Mucosa of descending colon (tissue), 3 donors: ENCODE measurements at regions not wholly inside any gene's neighbourhood (a gene's known extent, or its start where the extent isn't known, plus 50 kb on each side); places are given as distances from the start of the nearest gene placed in this dataset.

Experiments used
- ATAC-seq: fragments of 200-7000 bp; cut with Tn5 transposase; one replicate; pipeline ENCODE4 v1.9.1; 2020; ENCODE audit warnings: mild to moderate bottlenecking, moderate library complexity
- DNase-seq, 3 donors: peaks; one replicate each; pipeline ENCODE4 v3.0.0-alpha.2; 2020
- H3K36me3 ChIP-seq: fragments of 200-600 bp; one replicate; pipeline ENCODE4 v1.8.0; 2021; ENCODE audit warnings: low read depth, mild to moderate bottlenecking
- H3K4me1 ChIP-seq: fragments of 200-600 bp; one replicate; pipeline ENCODE4 v1.8.0; 2021; ENCODE audit warnings: low read depth, mild to moderate bottlenecking
- H3K4me3 ChIP-seq: fragments of 200-600 bp; one replicate; pipeline ENCODE4 v1.8.0; 2021; ENCODE audit warnings: mild to moderate bottlenecking
- H3K9me3 ChIP-seq: fragments of 200-600 bp; one replicate; pipeline ENCODE4 v1.8.0; 2021; ENCODE audit warnings: mild to moderate bottlenecking
- intact Hi-C, 2 donors: fragments of 100-400 bp; cut with DNase I in 1 of 2; cut with micrococcal nuclease in 1 of 2; formaldehyde crosslinking; loops; one replicate each; pipeline versions ENCODE4 v1.11.0 to v1.11.1; 2022; cut with DNase I, micrococcal nuclease
- TF ChIP-seq, protein P1 (sequence below): fragments of 200-600 bp; IDR thresholded peaks from one replicate; pipeline ENCODE4 v1.8.0; 2022; ENCODE audit warnings: antibody characterized with exemption, mild to moderate bottlenecking
- donor health status: DM: no; HTN: no; CAD: no; lungs with moderate emphysema.
- donor health status: DM: no; HTN: no; CAD: no.
- donor health status: DM: no; HTN: yes; CAD: no.

DNA sequence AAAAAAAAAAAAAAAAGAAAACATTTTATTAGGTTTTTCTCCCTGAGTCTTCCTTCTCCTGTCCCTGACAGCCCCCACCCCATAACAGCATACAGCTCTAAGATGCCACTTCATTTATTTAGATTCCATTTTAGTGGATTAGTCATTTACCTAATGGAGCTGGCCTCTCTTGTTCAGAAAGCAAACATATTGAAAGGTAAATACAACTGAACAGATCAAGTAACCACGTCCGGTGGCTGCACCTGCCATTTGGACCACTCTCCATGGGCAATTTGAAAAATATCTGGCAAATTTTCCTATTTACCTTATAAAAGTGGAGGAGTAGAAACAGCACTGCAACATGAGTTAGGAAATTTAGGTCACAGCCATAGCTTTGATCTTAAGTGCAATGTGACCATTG, 254.6 kb downstream of the C12orf42 start:
- H3K4me3 ChIP-seq, result no peak overlapping the region
- H3K36me3 ChIP-seq, result no peaks in the 10 kb centered on the region
- TF ChIP-seq, protein P1, sequence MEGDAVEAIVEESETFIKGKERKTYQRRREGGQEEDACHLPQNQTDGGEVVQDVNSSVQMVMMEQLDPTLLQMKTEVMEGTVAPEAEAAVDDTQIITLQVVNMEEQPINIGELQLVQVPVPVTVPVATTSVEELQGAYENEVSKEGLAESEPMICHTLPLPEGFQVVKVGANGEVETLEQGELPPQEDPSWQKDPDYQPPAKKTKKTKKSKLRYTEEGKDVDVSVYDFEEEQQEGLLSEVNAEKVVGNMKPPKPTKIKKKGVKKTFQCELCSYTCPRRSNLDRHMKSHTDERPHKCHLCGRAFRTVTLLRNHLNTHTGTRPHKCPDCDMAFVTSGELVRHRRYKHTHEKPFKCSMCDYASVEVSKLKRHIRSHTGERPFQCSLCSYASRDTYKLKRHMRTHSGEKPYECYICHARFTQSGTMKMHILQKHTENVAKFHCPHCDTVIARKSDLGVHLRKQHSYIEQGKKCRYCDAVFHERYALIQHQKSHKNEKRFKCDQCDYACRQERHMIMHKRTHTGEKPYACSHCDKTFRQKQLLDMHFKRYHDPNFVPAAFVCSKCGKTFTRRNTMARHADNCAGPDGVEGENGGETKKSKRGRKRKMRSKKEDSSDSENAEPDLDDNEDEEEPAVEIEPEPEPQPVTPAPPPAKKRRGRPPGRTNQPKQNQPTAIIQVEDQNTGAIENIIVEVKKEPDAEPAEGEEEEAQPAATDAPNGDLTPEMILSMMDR, result no peak
- no peaks in the 10 kb centered on the region for H3K4me1 ChIP-seq
- no peaks in the 10 kb centered on the region for H3K9me3 ChIP-seq
- DNase-seq (no peak), ATAC-seq (no peak)
- intact Hi-C loops, result no loop called here

DNA sequence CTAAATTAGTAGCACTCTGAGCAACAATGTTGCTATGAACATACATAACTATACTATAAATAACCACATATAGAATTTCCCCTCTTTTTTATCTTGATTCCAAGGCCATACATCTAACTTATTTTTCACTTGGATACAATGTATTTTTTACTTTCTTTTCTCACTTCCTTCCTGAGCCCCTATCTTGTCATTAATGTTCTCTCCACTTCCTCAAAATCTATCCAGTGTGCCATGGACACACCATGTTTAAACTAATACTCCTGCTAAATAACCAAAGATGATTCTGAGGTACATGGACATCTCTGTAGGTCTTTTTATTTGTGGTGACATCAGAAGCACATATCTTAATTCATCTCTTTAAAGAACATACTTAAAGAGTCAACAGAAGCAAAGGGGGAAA, 251.2 kb downstream of the C12orf42 start:
- TF ChIP-seq, protein P1, result no peak
- no peak for ATAC-seq
- intact Hi-C loops, result no loop called here
- no peaks in the 10 kb centered on the region for H3K36me3 ChIP-seq
- no peaks in the 10 kb centered on the region for H3K4me1 ChIP-seq
- no peak overlapping the region for H3K4me3 ChIP-seq
- H3K9me3 ChIP-seq, result no peaks in the 10 kb centered on the region
- DNase-seq, result no peak

DNA sequence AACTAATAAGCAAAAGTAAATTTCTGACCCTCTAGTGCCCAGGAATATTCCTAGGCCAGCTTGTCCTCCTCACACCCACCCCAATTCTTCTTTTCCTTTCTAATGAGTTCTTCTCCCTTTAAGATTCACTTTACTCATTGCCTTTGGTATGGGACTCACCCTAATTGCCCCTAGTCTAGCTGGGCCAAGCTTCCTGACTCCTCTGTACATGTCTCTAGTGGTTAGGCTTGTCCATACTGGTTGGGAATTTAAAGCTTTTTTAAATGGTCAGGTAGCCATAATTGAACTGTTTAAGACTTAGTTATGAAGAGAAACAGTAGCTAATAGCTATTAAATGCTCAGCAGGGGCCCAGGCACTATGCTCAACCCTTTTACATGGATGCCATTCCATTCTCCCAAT, 248.2 kb downstream of the C12orf42 start:
- TF ChIP-seq, protein P1, result no peak
- ATAC-seq (no peak), DNase-seq (no peak)
- H3K4me3 ChIP-seq, result no peak overlapping the region
- no peaks in the 10 kb centered on the region for H3K36me3 ChIP-seq
- H3K4me1 ChIP-seq, result no peaks in the 10 kb centered on the region
- intact Hi-C loops, result no loop called here
- no peaks in the 10 kb centered on the region for H3K9me3 ChIP-seq

DNA sequence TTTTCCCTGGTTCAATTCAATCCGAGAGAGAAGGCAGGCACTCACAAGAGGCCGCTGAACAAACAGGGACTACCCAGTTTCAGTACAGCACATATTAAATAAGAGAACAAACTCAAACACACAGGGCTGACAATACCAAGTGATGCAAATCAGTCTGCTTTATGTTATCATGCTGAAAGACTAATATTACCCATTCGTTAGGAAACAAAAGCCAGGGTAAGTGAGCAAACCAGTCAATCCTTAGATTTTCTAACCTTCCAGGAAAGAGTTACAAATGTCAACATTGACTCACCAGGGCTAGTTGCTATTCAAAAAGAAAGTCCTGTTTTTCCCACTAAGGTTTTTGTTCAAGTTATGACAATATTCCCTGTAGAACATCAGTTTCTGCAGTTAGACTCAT, 246.2 kb downstream of the C12orf42 start:
- no peak for ATAC-seq
- DNase-seq, result no peak

DNA sequence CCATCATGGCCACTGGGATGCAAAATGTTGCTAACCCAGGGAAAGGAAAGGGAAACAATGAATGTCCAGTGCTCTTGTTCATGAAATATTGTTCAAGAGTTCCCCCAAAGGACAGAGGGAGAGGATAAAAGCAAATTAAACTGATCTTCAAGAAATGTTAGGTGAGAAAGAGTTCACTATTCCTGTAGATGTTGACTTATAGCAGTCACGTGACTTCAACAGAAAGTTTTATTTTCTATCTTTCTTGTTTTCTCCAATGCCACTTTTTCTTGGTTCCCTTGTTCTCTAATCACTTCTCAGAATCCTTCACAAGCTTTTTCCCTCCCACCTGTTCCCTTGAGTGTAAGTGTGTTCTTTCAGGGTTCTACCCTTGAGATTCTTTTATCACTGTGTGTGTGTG, 245.3 kb downstream of the C12orf42 start:
- H3K4me3 ChIP-seq, result no peak overlapping the region
- no peaks in the 10 kb centered on the region for H3K36me3 ChIP-seq
- intact Hi-C loops, result no loop called here
- no peak for DNase-seq
- no peaks in the 10 kb centered on the region for H3K9me3 ChIP-seq
- no peaks in the 10 kb centered on the region for H3K4me1 ChIP-seq
- ATAC-seq, result no peak
- TF ChIP-seq, protein P1, result no peak

More for the DNA sequence above, 246.2 kb downstream of the C12orf42 start:
- intact Hi-C loops, result no loop called here
- TF ChIP-seq, protein P1, result no peak
- Histone ChIP-seq H3K4me1 (no peaks in the 10 kb centered on the region), H3K36me3 (no peaks in the 10 kb centered on the region), H3K9me3 (no peaks in the 10 kb centered on the region), H3K4me3 (no peak overlapping the region)
